GM23338 (cell line): ENCODE measurements at regions not wholly inside any gene's neighbourhood (a gene's known extent, or its start where the extent isn't known, plus 50 kb on each side); places are given as distances from the start of the nearest gene placed in this dataset.

Experiments
- CREB1 ChIP-seq: fragments of 250-450 bp; sonication (Bioruptor Pico); IDR thresholded peaks from 2 replicates; pipeline ENCODE4 v1.5.0; 2020; ENCODE audit warnings: low read depth, mild to moderate bottlenecking, moderate library complexity
- EZH2 ChIP-seq: fragments of 200-600 bp; sonication (generic); IDR thresholded peaks from one replicate; pipeline ENCODE4 v1.8.0; 2017; ENCODE audit warnings: antibody characterized with exemption, mild to moderate bottlenecking, low read depth; ENCODE audit not compliant: unreplicated experiment
- EZH2phosphoT487 ChIP-seq: fragments of 200-600 bp; sonication (generic); IDR thresholded peaks from one replicate; pipeline ENCODE4 v1.8.1; 2018; ENCODE audit warnings: antibody characterized with exemption; ENCODE audit not compliant: unreplicated experiment
- JUNB ChIP-seq: IDR thresholded peaks from one replicate; pipeline ENCODE4 v1.6.1; 2016; ENCODE audit warnings: antibody characterized with exemption; ENCODE audit not compliant: unreplicated experiment
- POLR2AphosphoS5 ChIP-seq: IDR thresholded peaks from 2 replicates; pipeline ENCODE4 v1.6.1; 2016; ENCODE audit warnings: antibody characterized with exemption, low read depth
- STAT1 ChIP-seq: IDR thresholded peaks from one replicate; pipeline ENCODE4 v1.6.1; 2016; ENCODE audit warnings: antibody characterized with exemption; ENCODE audit not compliant: unreplicated experiment
- ZNF114 ChIP-seq: fragments of 250-450 bp; sonication (Bioruptor Pico); IDR thresholded peaks from 2 replicates; pipeline ENCODE4 v1.5.0; 2020; ENCODE audit warnings: mild to moderate bottlenecking, moderate library complexity
- ZNF331 ChIP-seq: fragments of 250-450 bp; sonication (Bioruptor Pico); IDR thresholded peaks from 2 replicates; pipeline ENCODE4 v1.5.0; 2020; ENCODE audit warnings: low read depth, mild to moderate bottlenecking, moderate library complexity
- TF ChIP-seq, protein P1 (sequence below), 2 experiments: fragments of 200-600 bp in 1 of 2; sonication (generic) in 1 of 2; conservative IDR thresholded peaks; 2 replicates each; pipeline versions ENCODE4 v1.5.1 to v1.6.1; 2016 to 2017; ENCODE audit warnings: antibody characterized with exemption in 2 of 2, low read depth in 2 of 2, mild to moderate bottlenecking in 2 of 2, moderate library complexity in 1 of 2
- TF ChIP-seq, protein P2 (sequence below): IDR thresholded peaks from one replicate; pipeline ENCODE4 v1.6.1; 2018; ENCODE audit warnings: antibody characterized with exemption; ENCODE audit not compliant: unreplicated experiment

DNA sequence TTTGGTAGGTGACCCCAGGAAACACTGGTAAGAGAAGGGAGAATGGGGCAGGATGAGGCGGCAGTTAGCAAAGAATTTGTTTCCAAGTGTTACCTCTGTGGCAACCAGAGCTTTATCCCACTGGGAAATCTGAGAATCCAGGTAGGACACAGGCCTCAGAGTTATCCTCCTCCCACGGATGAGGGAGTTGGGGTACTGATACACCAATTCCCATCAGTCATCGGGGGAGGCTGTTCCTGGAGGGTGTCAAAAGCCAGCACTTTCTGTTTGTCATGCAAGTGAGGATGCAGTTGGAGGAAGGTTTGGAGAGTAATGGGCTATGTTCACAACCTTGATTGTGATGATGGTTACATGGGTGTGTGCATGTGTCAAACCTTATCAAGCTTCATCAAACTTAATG lies 221.2 kb upstream of the SFSWAP start:
- TF ChIP-seq, protein P1, sequence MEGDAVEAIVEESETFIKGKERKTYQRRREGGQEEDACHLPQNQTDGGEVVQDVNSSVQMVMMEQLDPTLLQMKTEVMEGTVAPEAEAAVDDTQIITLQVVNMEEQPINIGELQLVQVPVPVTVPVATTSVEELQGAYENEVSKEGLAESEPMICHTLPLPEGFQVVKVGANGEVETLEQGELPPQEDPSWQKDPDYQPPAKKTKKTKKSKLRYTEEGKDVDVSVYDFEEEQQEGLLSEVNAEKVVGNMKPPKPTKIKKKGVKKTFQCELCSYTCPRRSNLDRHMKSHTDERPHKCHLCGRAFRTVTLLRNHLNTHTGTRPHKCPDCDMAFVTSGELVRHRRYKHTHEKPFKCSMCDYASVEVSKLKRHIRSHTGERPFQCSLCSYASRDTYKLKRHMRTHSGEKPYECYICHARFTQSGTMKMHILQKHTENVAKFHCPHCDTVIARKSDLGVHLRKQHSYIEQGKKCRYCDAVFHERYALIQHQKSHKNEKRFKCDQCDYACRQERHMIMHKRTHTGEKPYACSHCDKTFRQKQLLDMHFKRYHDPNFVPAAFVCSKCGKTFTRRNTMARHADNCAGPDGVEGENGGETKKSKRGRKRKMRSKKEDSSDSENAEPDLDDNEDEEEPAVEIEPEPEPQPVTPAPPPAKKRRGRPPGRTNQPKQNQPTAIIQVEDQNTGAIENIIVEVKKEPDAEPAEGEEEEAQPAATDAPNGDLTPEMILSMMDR (conservative IDR thresholded peaks at IDR 0.05; ENCODE audit: low read depth in 2 of 2) = no peak
- TF ChIP-seq, protein P2, sequence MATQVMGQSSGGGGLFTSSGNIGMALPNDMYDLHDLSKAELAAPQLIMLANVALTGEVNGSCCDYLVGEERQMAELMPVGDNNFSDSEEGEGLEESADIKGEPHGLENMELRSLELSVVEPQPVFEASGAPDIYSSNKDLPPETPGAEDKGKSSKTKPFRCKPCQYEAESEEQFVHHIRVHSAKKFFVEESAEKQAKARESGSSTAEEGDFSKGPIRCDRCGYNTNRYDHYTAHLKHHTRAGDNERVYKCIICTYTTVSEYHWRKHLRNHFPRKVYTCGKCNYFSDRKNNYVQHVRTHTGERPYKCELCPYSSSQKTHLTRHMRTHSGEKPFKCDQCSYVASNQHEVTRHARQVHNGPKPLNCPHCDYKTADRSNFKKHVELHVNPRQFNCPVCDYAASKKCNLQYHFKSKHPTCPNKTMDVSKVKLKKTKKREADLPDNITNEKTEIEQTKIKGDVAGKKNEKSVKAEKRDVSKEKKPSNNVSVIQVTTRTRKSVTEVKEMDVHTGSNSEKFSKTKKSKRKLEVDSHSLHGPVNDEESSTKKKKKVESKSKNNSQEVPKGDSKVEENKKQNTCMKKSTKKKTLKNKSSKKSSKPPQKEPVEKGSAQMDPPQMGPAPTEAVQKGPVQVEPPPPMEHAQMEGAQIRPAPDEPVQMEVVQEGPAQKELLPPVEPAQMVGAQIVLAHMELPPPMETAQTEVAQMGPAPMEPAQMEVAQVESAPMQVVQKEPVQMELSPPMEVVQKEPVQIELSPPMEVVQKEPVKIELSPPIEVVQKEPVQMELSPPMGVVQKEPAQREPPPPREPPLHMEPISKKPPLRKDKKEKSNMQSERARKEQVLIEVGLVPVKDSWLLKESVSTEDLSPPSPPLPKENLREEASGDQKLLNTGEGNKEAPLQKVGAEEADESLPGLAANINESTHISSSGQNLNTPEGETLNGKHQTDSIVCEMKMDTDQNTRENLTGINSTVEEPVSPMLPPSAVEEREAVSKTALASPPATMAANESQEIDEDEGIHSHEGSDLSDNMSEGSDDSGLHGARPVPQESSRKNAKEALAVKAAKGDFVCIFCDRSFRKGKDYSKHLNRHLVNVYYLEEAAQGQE = no peak
- TF ChIP-seq STAT1 (no peak), POLR2AphosphoS5 (no peak), EZH2phosphoT487 (no peak), EZH2 (no peak), JUNB (no peak), ZNF114 (CRISPR knock-in tag) (no peak), CREB1 (CRISPR knock-in tag) (no peak), ZNF331 (CRISPR knock-in tag) (no peak)
